ENCODE measurements at regions not wholly inside any gene's neighbourhood (a gene's known extent, or its start where the extent isn't known, plus 50 kb on each side); places are given as distances from the start of the nearest gene placed in this dataset.

DNA sequence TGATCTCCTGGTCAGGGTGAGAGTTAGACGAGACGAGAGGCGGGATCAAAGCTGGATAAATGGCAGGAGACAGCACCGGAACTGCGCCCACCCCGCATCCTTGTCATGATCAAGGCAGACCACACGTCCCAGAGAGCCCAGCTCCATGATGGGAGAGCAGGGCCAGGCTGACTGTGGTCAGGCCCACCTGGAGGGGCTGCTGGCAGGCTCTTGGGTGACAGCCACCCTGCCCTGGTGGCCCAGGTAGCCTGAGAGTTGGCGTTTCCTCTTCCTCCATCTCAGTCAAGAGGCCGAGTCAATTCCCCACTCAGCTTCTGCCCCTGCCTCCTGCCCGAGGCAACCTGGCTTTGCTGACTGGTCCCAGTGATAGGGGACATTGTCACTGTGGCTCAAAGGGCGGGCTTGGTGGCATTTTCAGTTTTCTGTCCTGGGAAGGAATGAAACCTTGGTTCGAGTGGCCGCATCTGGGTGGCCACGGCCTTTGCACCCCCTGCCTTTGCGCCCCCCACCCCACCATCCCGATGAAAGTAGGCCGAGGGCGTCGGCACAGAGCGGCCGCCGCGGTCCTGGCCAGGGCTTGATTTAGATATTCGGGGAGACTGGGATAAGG, 60.8 kb upstream of the PPARA start:
- no peak for DNase-seq (ENCODE audit: low read depth in 4 of 6, low spot score in 6 of 6)
- H3K9me3 ChIP-seq (ENCODE audit: control insufficient read depth, insufficient read depth, low read length): no peaks in the 10 kb centered on the region
- WGBS (ENCODE audit: insufficient coverage): 64% methylated on average over 12 of the region's 24 CpGs
- no peaks in the 10 kb centered on the region for H3K27me3 ChIP-seq (ENCODE audit: control insufficient read depth, insufficient read depth, low read length)
- peaks cover 99% of the 10 kb centered on the region for H3K4me1 ChIP-seq (ENCODE audit: control insufficient read depth, insufficient read depth, low read length)
- no peak overlapping the region for H3K4me3 ChIP-seq (ENCODE audit: low read depth, low read length)
- no peak overlapping the region for H3K27ac ChIP-seq (ENCODE audit: low read depth, low read length)
- H3K36me3 ChIP-seq (ENCODE audit: control insufficient read depth, insufficient read depth, low read length): peaks cover 97% of the 10 kb centered on the region

DNA sequence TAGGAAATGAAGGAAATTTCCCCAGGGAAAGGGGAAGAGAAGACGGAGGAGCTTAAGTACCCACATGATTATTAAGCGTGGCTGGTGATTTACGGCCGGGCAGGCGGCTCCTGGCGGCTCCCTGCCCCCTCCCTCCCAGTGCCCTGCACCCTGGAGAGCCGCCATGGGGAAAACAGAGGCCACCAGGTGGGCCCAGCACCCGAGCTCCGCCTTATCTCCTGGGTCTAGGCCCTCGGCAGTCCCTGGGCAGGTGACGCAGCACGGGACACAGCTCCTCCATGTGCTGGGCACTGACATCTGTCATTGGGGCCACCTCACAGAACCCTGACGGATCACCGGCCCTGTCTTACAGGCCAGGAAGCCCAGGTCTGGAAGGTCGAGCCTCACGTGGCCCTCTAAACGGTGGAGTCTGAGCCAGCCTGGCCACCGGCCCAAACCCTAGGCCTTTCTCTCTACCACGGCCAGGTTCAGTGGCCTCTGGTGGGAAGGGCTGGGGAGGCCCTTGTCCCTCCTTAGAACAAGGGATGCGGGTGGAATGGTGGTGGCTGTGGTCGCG, 60.2 kb upstream of the PPARA start:
- H3K27ac ChIP-seq (ENCODE audit: low read depth, low read length): no peak overlapping the region
- 48% methylated on average over 14 of the region's 22 CpGs for WGBS (ENCODE audit: insufficient coverage)
- H3K4me3 ChIP-seq (ENCODE audit: low read depth, low read length): no peak overlapping the region
- H3K9me3 ChIP-seq (ENCODE audit: control insufficient read depth, insufficient read depth, low read length): no peaks in the 10 kb centered on the region
- peak in 1 of 6 donors; percentile 77 for DNase-seq (ENCODE audit: low read depth in 4 of 6, low spot score in 6 of 6)
- peaks cover 97% of the 10 kb centered on the region for H3K36me3 ChIP-seq (ENCODE audit: control insufficient read depth, insufficient read depth, low read length)
- no peaks in the 10 kb centered on the region for H3K27me3 ChIP-seq (ENCODE audit: control insufficient read depth, insufficient read depth, low read length)
- peaks cover 99% of the 10 kb centered on the region for H3K4me1 ChIP-seq (ENCODE audit: control insufficient read depth, insufficient read depth, low read length)

DNA sequence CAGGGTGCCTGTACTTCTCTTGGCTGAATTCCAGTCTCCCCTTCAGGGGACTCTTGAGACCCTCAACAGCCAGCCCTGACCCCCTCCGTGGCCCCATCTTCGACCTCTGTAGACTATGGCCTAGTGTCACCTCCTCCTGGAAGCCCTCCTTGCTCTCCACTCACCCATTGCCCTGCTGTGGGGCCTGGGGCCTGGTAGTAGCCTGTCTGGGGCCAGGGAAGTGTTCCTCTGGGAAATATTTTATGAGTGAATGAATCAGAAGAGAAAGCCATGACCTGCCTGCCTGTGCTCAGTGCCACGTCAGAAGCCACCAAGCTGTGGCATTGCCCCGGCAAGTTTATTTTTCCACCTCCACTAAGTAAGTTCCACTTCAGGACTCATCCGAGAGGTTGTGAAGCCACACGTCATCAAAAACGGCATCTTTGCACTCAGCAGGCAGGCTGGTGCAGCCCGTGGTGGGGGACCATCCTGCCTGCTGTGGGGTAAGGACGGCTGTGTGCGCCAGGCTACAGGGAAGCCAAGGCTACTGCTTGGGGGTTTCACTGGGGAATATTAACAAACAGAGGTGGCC, 59.6 kb upstream of the PPARA start:
- peak overlapping the region; percentile 11 for H3K27ac ChIP-seq (ENCODE audit: low read depth, low read length)
- DNase-seq (ENCODE audit: low read depth in 4 of 6, low spot score in 6 of 6): no peak
- H3K36me3 ChIP-seq (ENCODE audit: control insufficient read depth, insufficient read depth, low read length): peaks cover 92% of the 10 kb centered on the region
- no peaks in the 10 kb centered on the region for H3K27me3 ChIP-seq (ENCODE audit: control insufficient read depth, insufficient read depth, low read length)
- H3K9me3 ChIP-seq (ENCODE audit: control insufficient read depth, insufficient read depth, low read length): no peaks in the 10 kb centered on the region
- 56% methylated on average over 9 of the region's 10 CpGs for WGBS (ENCODE audit: insufficient coverage)
- peaks cover 99% of the 10 kb centered on the region for H3K4me1 ChIP-seq (ENCODE audit: control insufficient read depth, insufficient read depth, low read length)
- H3K4me3 ChIP-seq (ENCODE audit: low read depth, low read length): no peak overlapping the region

DNA sequence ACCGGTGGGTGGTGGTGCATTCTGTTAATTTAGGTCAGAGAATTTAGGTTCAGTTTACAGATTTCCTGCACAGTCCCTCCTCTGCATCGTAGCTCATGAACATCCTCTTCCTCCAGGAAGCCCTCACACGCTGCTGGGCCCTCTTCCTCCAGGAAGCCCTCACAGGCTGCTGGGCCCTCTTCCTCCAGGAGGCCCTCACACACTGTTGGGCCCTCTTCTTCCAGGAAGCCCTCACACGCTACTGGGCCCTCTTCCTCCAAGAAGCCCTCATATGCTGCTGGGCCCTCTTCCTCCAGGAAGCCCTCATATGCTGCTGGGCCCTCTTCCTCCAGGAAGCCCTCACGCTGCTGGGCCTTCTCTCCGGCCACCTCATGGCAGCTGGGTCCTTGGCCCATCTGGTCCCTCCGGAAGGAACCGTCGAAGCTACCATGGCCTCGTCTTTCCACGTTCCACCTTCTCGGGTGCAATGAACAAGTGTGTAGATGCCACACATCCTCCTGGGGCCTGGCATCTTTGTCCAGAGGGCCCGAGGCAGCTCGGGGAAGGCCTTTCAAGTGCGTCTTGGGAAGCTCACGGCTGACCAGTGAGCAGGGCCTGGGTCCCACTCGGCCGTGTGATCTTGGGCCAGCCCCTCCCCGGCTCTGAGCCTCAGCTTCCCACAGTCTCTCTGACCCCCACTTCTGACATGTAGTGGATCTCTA, 58.9 kb upstream of the PPARA start:
- 78% methylated on average over 15 of the region's 19 CpGs for WGBS (ENCODE audit: insufficient coverage)
- Histone ChIP-seq H3K9me3 (ENCODE audit: control insufficient read depth, insufficient read depth, low read length) (no peaks in the 10 kb centered on the region), H3K27me3 (ENCODE audit: control insufficient read depth, insufficient read depth, low read length) (no peaks in the 10 kb centered on the region), H3K4me3 (ENCODE audit: low read depth, low read length) (no peak overlapping the region), H3K27ac (ENCODE audit: low read depth, low read length) (peak overlapping the region; percentile 11), H3K36me3 (ENCODE audit: control insufficient read depth, insufficient read depth, low read length) (peaks cover 92% of the 10 kb centered on the region), H3K4me1 (ENCODE audit: control insufficient read depth, insufficient read depth, low read length) (peaks cover 99% of the 10 kb centered on the region)
- DNase-seq (ENCODE audit: low read depth in 4 of 6, low spot score in 6 of 6): no peak

DNA sequence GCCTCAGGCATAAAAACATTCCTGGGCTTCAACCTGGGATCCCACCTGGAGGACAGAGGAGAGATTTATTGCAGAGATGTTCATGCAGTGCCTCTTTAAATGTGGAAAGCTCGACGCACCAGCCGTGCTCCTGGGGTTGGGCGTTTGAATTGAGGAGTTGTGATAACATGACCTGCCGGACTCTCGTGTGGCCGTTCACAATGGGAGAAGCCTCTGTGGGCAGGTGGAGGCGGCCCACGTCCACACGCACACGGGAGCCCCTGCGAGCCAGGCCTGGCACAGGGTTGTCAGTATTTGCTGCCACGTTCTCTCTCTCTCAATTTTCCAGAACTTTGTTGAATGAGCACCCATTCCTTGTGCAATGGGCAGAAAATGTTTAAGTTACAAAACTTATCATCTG, 58.3 kb upstream of the PPARA start:
- 48% methylated on average over 13 of the region's 13 CpGs for WGBS (ENCODE audit: insufficient coverage)
- Histone ChIP-seq H3K27ac (ENCODE audit: low read depth, low read length) (no peak overlapping the region), H3K4me1 (ENCODE audit: control insufficient read depth, insufficient read depth, low read length) (peaks cover 99% of the 10 kb centered on the region)

DNA sequence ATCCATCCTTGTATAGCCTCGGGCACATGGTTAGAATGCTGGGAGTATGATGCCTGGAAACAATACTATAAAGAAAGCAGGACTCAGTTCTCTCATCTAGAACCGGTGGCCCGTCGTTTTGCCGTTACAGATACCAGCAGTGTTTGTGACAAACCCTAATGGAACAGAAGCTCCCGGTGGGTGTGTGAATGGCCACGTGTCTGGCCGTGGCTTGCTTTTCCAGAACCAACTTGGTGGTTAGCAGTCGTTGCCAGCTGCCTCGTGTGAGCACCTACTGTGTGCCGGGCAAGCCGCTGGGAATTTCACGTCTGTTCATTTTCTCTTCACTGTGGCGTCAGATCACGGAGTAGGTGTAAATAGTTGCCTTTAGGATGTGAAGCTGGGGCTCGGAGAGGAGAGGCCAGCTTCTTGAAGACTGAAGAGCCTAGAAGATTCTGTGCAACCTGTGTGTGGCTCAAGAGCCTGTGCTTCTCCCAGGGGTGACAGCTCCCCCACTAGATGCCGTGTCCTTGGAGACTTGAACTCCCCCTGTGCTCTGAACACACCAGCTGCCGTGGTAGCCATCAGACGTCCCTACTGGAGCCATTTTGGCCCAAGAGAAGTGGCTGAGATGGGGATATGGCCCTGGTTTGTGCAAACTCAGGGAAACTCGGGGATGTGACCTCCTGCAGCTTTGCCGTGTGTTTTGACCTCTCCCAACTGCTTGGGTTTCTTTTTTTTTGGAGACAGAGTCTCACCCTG, 57.5 kb upstream of the PPARA start:
- Histone ChIP-seq H3K36me3 (ENCODE audit: control insufficient read depth, insufficient read depth, low read length) (peaks cover 94% of the 10 kb centered on the region), H3K4me1 (ENCODE audit: control insufficient read depth, insufficient read depth, low read length) (peaks cover 99% of the 10 kb centered on the region)

More for the DNA sequence above, 58.3 kb upstream of the PPARA start:
- H3K9me3 ChIP-seq (ENCODE audit: control insufficient read depth, insufficient read depth, low read length): no peaks in the 10 kb centered on the region
- no peak overlapping the region for H3K4me3 ChIP-seq (ENCODE audit: low read depth, low read length)
- H3K27me3 ChIP-seq (ENCODE audit: control insufficient read depth, insufficient read depth, low read length): no peaks in the 10 kb centered on the region
- H3K36me3 ChIP-seq (ENCODE audit: control insufficient read depth, insufficient read depth, low read length): peaks cover 94% of the 10 kb centered on the region
- no peak for DNase-seq (ENCODE audit: low read depth in 4 of 6, low spot score in 6 of 6)

DNA sequence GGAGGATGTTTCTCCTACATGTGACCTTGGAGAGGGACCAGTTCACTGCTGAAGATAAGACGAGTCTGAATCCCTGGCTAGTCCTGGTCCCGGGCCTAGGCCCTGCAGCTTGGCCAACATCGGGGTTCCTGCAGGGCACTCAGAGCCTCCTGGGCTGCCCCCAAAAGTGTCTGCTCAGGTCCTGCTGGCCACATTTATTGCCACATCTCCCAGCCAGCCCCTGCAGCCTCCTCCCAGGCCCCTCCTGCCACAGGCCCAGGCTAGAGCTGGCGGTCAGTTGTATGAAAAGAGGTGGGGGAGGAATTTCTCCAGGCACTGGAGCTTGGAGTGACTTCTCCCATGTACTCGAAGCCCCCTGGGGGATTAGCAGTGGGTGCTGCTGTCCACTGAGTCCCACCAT, 56.5 kb upstream of the PPARA start:
- Histone ChIP-seq H3K36me3 (ENCODE audit: control insufficient read depth, insufficient read depth, low read length) (peaks cover 94% of the 10 kb centered on the region), H3K27ac (ENCODE audit: low read depth, low read length) (no peak overlapping the region), H3K4me3 (ENCODE audit: low read depth, low read length) (no peak overlapping the region), H3K9me3 (ENCODE audit: control insufficient read depth, insufficient read depth, low read length) (no peaks in the 10 kb centered on the region), H3K4me1 (ENCODE audit: control insufficient read depth, insufficient read depth, low read length) (peaks cover 99% of the 10 kb centered on the region), H3K27me3 (ENCODE audit: control insufficient read depth, insufficient read depth, low read length) (no peaks in the 10 kb centered on the region)
- DNase-seq (ENCODE audit: low read depth in 4 of 6, low spot score in 6 of 6): no peak
- 66% methylated on average over 4 of the region's 5 CpGs for WGBS (ENCODE audit: insufficient coverage)

More for the DNA sequence above, 57.5 kb upstream of the PPARA start:
- no peak overlapping the region for H3K27ac ChIP-seq (ENCODE audit: low read depth, low read length)
- DNase-seq (ENCODE audit: low read depth in 4 of 6, low spot score in 6 of 6): no peak
- no peaks in the 10 kb centered on the region for H3K27me3 ChIP-seq (ENCODE audit: control insufficient read depth, insufficient read depth, low read length)
- WGBS (ENCODE audit: insufficient coverage): 57% methylated on average over 19 of the region's 21 CpGs
- H3K9me3 ChIP-seq (ENCODE audit: control insufficient read depth, insufficient read depth, low read length): no peaks in the 10 kb centered on the region
- H3K4me3 ChIP-seq (ENCODE audit: low read depth, low read length): no peak overlapping the region

DNA sequence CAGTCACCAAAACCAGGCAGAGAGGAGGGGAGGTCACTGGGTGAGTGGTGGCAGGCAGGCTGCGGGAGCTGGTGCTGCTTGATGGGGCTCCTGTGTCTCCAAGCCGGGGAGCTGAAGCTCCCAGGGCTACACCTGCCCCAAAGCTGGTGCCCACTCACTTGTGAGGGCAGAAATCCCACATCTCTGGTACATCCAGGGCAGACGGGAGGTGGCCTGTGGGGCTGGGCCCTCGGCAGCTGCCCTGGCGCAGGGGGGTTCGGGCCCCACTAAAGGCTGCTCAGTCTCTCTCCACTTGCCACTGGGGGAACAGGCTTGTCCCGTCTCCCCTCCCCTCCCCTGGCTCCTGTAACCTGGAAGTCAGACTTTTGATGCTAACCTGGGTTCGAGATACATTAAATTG, 55.6 kb upstream of the PPARA start:
- no peak overlapping the region for H3K27ac ChIP-seq (ENCODE audit: low read depth, low read length)
- H3K9me3 ChIP-seq (ENCODE audit: control insufficient read depth, insufficient read depth, low read length): no peaks in the 10 kb centered on the region
- peaks cover 99% of the 10 kb centered on the region for H3K4me1 ChIP-seq (ENCODE audit: control insufficient read depth, insufficient read depth, low read length)
- H3K36me3 ChIP-seq (ENCODE audit: control insufficient read depth, insufficient read depth, low read length): peaks cover 94% of the 10 kb centered on the region
- no peaks in the 10 kb centered on the region for H3K27me3 ChIP-seq (ENCODE audit: control insufficient read depth, insufficient read depth, low read length)
- H3K4me3 ChIP-seq (ENCODE audit: low read depth, low read length): no peak overlapping the region
- DNase-seq (ENCODE audit: low read depth in 4 of 6, low spot score in 6 of 6): no peak
- 82% methylated on average over 8 of the region's 8 CpGs for WGBS (ENCODE audit: insufficient coverage)

DNA sequence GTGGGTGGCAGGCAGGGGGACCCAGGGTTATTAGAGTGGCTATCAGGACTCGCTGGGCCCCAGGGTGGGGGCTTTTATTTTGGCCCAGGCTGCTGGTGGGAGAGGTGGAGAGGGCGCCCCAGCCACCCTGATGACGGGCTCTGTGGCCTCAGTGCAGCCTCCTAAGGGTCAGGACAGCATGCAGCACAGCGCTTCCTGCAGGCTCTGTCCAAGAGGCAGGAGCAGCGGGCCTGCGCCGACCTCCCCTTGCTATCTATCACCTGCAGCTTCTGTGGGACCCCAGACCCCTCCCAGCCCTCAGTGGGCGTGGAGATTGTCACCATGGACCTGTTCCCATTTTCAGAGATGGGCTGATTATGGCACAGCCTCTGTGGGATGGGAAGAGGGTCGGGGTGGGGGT, 54.3 kb upstream of the PPARA start:
- Histone ChIP-seq H3K27me3 (ENCODE audit: control insufficient read depth, insufficient read depth, low read length) (no peaks in the 10 kb centered on the region), H3K9me3 (ENCODE audit: control insufficient read depth, insufficient read depth, low read length) (no peaks in the 10 kb centered on the region), H3K4me3 (ENCODE audit: low read depth, low read length) (no peak overlapping the region), H3K27ac (ENCODE audit: low read depth, low read length) (no peak overlapping the region), H3K4me1 (ENCODE audit: control insufficient read depth, insufficient read depth, low read length) (peaks cover 97% of the 10 kb centered on the region), H3K36me3 (ENCODE audit: control insufficient read depth, insufficient read depth, low read length) (peaks cover 94% of the 10 kb centered on the region)
- DNase-seq (ENCODE audit: low read depth in 4 of 6, low spot score in 6 of 6): no peak
- whole genome bisulfite sequencing (ENCODE audit: insufficient coverage): 81% methylated on average over 5 of the region's 9 CpGs
